ENCODE measurements at regions not wholly inside any gene's neighbourhood (a gene's known extent, or its start where the extent isn't known, plus 50 kb on each side); places are given as distances from the start of the nearest gene placed in this dataset.
A peak's percentile ranks its signal among the peaks of the same experiment; 100 is the strongest.

GRCh38 chr1:30385246-30385995 lies 338.0 kb downstream of the MATN1 start:
- no peak for ATAC-seq
- intact Hi-C loops (cut with DNase I): loop anchor here (10.0 kb wide), 1 partner anchor 1151 kb away; the partner anchor contains the start of genes MECR and PTPRU
- DNase-seq (ENCODE audit: low spot score): peak; percentile 50

DNA sequence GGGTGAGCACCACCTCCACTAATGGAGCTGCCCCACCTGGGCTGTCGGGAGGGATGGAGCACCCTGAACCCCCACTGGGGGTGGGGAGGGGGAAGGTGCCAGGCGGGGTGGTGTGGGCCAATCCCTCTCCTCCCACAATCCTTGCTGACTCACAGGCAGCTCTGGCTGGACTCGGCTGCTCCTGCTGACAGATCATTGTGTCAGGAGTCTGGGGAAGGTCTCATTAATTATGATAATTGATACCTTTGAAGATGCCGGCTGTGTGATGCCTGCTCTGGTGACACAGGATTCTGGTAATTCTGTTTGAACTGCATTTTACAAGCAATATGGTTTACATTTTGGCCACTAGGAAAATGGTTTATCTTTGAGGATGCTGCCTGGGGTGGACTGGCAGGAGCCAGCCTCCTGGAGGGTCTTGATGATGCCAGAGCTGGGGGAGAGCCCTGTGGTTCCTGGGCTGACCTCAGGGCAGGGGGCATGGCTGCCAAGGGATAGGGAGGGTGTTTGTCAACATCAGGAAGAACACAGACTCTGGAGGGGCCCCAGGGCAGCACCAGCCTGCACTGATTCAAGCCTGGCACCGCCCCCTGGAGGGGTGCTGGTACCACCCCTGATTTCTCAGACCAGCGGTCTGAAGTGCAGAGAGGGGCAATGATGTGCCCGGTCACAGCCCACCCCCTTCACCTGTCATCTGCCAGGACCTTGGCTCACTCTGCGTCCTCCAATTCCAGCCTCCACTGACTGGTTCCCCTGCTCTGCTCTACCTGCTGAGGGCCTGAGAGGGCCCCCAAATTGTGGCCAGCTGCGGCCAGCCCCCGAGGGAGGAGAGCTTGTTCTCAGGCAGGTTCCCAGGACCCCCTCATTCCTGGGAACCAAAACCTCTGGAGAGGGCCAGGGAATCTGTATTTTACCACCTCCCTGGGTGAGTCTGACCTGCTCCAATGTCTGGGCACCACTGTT lies 338.8 kb downstream of the MATN1 start:
- intact Hi-C loops (cut with DNase I): loop anchor here (10.0 kb wide), 1 partner anchor 1150 kb away; the partner anchor contains the start of genes MECR and PTPRU
- no peak for ATAC-seq
- DNase-seq (ENCODE audit: low spot score): peak; percentile 51

GRCh38 chr1:30383221-30383711 lies 340.1 kb downstream of the MATN1 start:
- intact Hi-C loops (cut with DNase I): loop anchor here (10.0 kb wide), 1 partner anchor 1148 kb away; the partner anchor contains the start of genes MECR and PTPRU
- no peak for ATAC-seq

DNA sequence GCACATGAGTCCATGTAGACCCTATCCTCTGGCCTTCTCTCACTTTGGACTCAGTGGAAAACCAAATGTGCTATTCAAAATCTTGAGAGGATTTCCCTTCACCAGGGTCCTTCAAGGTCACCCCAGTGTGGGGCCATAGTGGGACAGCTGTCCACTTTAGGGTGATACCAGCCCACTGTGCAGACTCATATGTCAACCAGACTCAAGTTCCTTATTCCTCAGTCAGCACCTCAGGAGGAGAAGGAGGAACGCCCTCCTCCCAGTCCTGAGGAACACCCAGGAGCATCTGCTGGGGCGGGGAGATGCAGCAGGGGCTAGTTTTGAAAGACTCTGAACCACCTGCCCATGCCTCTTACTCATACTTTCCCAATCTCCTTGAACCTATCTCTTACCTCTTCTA lies 340.9 kb downstream of the MATN1 start:
- intact Hi-C loops (cut with DNase I): loop anchor here (10.0 kb wide), 1 partner anchor 1148 kb away; the partner anchor contains the start of genes MECR and PTPRU

More at GRCh38 chr1:30383221-30383711, 340.1 kb downstream of the MATN1 start:
- DNase-seq (ENCODE audit: low spot score): peak; percentile 2

DNA sequence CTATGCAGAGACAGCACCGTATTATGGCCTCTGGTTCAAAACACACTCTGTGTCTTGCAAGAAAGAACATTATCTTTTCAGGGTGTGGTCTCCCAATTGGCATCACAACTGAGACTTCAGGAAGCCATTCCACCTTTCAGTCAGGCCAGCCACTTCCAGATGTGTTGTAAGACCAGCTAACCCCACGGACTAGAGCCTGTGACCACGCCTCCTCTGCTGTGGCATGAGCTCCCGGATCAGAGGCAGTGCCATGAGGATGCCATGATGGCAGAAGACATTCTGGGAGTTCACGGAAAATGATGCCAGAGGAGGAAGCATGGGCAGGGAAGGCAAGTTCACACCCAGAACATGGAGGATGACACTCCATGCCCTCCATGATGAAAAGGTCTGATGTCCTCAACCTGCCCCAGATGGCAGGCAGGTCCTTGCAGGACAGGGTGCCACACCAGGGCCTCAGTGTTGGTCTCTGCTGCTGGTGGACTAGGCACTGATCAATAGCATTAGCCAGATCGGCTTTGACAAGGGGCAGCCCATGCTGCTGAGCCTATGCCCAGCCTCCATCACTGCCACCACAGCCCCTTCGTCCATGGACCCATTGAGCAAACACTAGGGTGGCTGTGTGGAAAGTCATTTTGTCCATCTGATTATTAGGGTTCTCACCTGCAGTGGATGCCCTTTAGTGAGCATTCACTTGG lies 341.6 kb downstream of the MATN1 start:
- intact Hi-C loops (cut with DNase I): loop anchor here (10.0 kb wide), 1 partner anchor 1147 kb away; the partner anchor contains the start of genes MECR and PTPRU
- DNase-seq (ENCODE audit: low spot score): peak; percentile 28

More for the DNA sequence above, 340.9 kb downstream of the MATN1 start:
- DNase-seq (ENCODE audit: low spot score): peak; percentile 21
- ATAC-seq: no peak

GRCh38 chr1:30381266-30381665 lies 342.1 kb downstream of the MATN1 start:
- intact Hi-C loops (cut with DNase I): loop anchor here (10.0 kb wide), 1 partner anchor 1146 kb away; the partner anchor contains the start of genes MECR and PTPRU
- peak; percentile 10 for DNase-seq (ENCODE audit: low spot score)
- ATAC-seq: no peak

More for the DNA sequence above, 341.6 kb downstream of the MATN1 start:
- no peak for ATAC-seq

GRCh38 chr1:30380625-30380984 lies 342.8 kb downstream of the MATN1 start:
- DNase-seq (ENCODE audit: low spot score) (no peak), ATAC-seq (no peak)
- intact Hi-C loops (cut with DNase I): loop anchor here (10.0 kb wide), 1 partner anchor 1146 kb away; the partner anchor contains the start of genes MECR and PTPRU

- intact Hi-C loops (cut with DNase I): loop anchor here (10.0 kb wide), 2 partner anchors 955 to 1145 kb away; partner anchors contain the start of genes MECR and PTPRU
- DNase-seq (ENCODE audit: low spot score) (peak; percentile 63), ATAC-seq (peak; percentile 84)
These were observed 343.4 kb downstream of the MATN1 start for GRCh38 chr1:30379684-30380624.

DNA sequence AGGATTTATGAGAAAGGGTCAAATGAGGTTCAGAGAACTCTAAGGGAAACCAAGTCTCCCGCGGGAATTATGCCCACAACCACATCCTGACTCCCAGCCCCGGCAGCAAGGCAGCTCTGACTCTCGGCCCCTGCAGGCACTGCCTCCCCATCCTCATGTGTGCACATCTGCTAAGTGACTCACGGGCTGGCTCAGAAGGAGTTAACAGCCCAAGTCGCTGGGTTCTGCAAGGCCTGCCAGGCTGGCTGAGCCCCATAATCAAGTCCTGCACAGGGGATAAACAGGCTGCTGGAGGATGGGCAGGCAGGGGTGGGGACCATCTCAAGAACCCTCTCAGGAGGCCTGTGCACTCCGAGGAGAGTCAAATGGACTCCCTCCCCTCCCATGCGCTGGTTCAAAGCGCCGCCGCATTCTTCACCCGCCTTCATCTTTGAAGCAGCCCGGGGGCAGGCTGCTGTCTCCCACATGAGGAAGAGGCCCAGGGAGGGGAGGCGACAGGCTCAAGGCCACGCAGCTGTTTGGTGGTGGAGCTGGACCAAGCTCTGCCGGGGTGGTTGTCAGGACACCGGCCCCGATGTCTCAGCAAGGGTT lies 344.3 kb downstream of the MATN1 start:
- DNase-seq (ENCODE audit: low spot score): peak; percentile 50
- no peak for ATAC-seq
- intact Hi-C loops (cut with DNase I): loop anchor here (10.0 kb wide), 1 partner anchor 956 kb away; no protein-coding TSS in a partner anchor

GRCh38 chr1:30378003-30378596 lies 345.3 kb downstream of the MATN1 start:
- ATAC-seq: no peak
- intact Hi-C loops (cut with DNase I): loop anchor here (10.0 kb wide), 1 partner anchor 957 kb away; no protein-coding TSS in a partner anchor
- DNase-seq (ENCODE audit: low spot score): no peak

- ATAC-seq: no peak
- intact Hi-C loops (cut with DNase I): loop anchor here (10.0 kb wide), 1 partner anchor 957 kb away; no protein-coding TSS in a partner anchor
- no peak for DNase-seq (ENCODE audit: low spot score)
These were observed 346.0 kb downstream of the MATN1 start for GRCh38 chr1:30377230-30378002.

DNA sequence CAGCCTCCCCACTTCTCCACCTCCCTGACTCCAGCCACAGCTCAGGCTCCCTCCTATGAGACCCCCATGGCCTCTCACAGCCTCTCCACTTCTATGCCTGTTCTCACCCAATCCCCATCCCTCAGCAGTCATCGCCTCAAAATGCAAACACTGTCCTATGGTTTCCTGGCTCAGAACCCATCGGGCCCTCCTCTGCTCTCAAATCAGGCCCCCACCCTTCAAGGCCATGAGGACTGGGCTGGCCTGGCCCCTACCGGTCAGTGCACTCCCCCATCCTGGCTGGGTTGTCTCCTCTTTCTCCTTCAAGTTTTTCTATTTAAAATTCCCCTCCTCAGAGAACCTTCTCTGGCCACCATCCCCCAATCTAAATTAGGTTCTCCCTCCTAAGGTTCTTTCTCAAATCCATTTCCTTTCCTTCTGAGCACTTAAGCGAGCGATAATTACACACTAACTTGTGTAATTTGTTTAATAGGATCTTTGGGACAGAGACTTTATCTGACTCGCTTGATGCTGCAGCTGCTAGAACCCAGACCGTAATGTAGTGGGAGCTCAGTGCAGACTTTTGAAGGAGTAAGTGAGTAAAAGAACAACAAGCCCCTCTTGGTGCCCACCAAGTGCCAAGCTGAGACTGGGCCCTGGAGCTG lies 347.2 kb downstream of the MATN1 start:
- peak; percentile 32 for DNase-seq (ENCODE audit: low spot score)
- ATAC-seq: no peak
- intact Hi-C loops (cut with DNase I): loop anchor here (10.0 kb wide), 1 partner anchor 959 kb away; no protein-coding TSS in a partner anchor

- ATAC-seq: no peak
- intact Hi-C loops (cut with DNase I): loop anchor here (10.0 kb wide), 1 partner anchor 960 kb away; no protein-coding TSS in a partner anchor
- no peak for DNase-seq (ENCODE audit: low spot score)
These were observed 348.2 kb downstream of the MATN1 start for GRCh38 chr1:30375156-30375555.

GRCh38 chr1:30374400-30375070 lies 348.9 kb downstream of the MATN1 start:
- ATAC-seq: no peak
- no peak for DNase-seq (ENCODE audit: low spot score)
- intact Hi-C loops (cut with DNase I): loop anchor here (10.0 kb wide), 1 partner anchor 960 kb away; no protein-coding TSS in a partner anchor

Data from sciatic nerve (tissue), 2 donors.